ENCODE measurements at regions not wholly inside any gene's neighbourhood (a gene's known extent, or its start where the extent isn't known, plus 50 kb on each side); places are given as distances from the start of the nearest gene placed in this dataset.

GRCh38 chr17:33925649-33926048 lies 329.4 kb upstream of the CCL2 start:
- no peak for TF ChIP-seq CTCF (IDR thresholded peaks at IDR 0.05)
- TF ChIP-seq POLR2A (IDR thresholded peaks at IDR 0.05), result no peak
- TF ChIP-seq EP300 (IDR thresholded peaks at IDR 0.05; ENCODE audit: low read depth), result no peak
- TF ChIP-seq POLR2AphosphoS5 (IDR thresholded peaks at IDR 0.05), result no peak

All from transverse colon (tissue), 4 donors.